K562 (cell line): ENCODE measurements at regions not wholly inside any gene's neighbourhood (a gene's known extent, or its start where the extent isn't known, plus 50 kb on each side); places are given as distances from the start of the nearest gene placed in this dataset.

Source experiments
- ATAC-seq: fragments of 200-7000 bp; cut with Tn5 transposase; 3 replicates; pipeline ENCODE4 v1.9.1; 2020; ENCODE audit warnings: moderate library complexity
- BruUV-seq: library from RNA; stranded (reverse); fragments of 400-500 nt; replicated peaks from 2 replicates; lab custom pipeline; 2021; lab: Mats Ljungman, UMichigan
- CTCF ChIA-PET: fragments of 300-600 bp; formaldehyde crosslinking; extraction: SDS; loops from one replicate; lab custom pipeline; 2021; ENCODE audit warnings: low intra/inter-chr PET ratio; lab: Yijun Ruan, JAX
- POLR2A ChIA-PET: fragments of 300-600, 350-650 bp; sonication (Branson Sonifier 250); formaldehyde crosslinking; extraction: SDS; loops from one replicate; lab custom pipeline; 2021; ENCODE audit warnings: antibody characterized with exemption, inconsistent platforms; lab: Yijun Ruan, JAX
- DNase-seq, 4 experiments: peaks; one replicate each; pipeline versions ENCODE4 v3.0.0 to v3.0.0-alpha.2; 2011 to 2018; ENCODE audit warnings: low spot score in 3 of 4, mixed read lengths in 3 of 4; ENCODE audit errors: extremely low read depth in 1 of 4
- FAIRE-seq: peaks from 2 replicates; lab custom pipeline; 2011; peaks lifted over from hg19 to GRCh38; lab: Jason Lieb, UNC
- H2AFZ ChIP-seq: 2 replicates; pipeline ENCODE4 v1.6.0; 2011; ENCODE audit warnings: low read depth, low read length, control low read depth, inconsistent platforms
- H3K27ac ChIP-seq: fragments of 200-600 bp; 3 replicates; pipeline ENCODE4 v1.8.0; 2011; ENCODE audit warnings: low read depth, mild to moderate bottlenecking, control low read depth, inconsistent platforms, low read length, moderate library complexity, mixed read lengths; ENCODE audit errors: extremely low read depth
- H3K27me3 ChIP-seq, 2 experiments: fragments of 300-600 bp in 1 of 2; 2 replicates in 1 of 2; 3 replicates in 1 of 2; pipeline versions ENCODE4 v1.6.0 to v1.8.0; 2011; ENCODE audit warnings: inconsistent platforms in 2 of 2, low read length in 2 of 2, mild to moderate bottlenecking in 1 of 2, mixed read lengths in 1 of 2, moderate library complexity in 1 of 2; ENCODE audit not compliant: control insufficient read depth in 2 of 2, insufficient read depth in 2 of 2
- H3K36me3 ChIP-seq: fragments of 300-600 bp; 3 replicates; pipeline ENCODE4 v1.8.0; 2011; ENCODE audit warnings: mild to moderate bottlenecking, low read length, inconsistent platforms; ENCODE audit not compliant: control insufficient read depth, insufficient read depth
- H3K4me1 ChIP-seq, 2 experiments: fragments of 200-600 bp in 1 of 2; replicated peaks in 1 of 2; 2 replicates in 1 of 2; 3 replicates in 1 of 2; pipeline versions ENCODE4 v1.5.1 to v1.8.0; 2011; ENCODE audit warnings: inconsistent platforms in 2 of 2, low read length in 2 of 2, mild to moderate bottlenecking in 1 of 2, mixed read lengths in 1 of 2, moderate library complexity in 1 of 2; ENCODE audit not compliant: control insufficient read depth in 2 of 2, insufficient read depth in 2 of 2
- H3K4me2 ChIP-seq: 2 replicates; pipeline ENCODE4 v1.6.1; 2011; ENCODE audit warnings: low read length, control low read depth, inconsistent platforms, mixed read lengths; ENCODE audit not compliant: insufficient read depth
- H3K4me3 ChIP-seq: fragments of 200-600 bp; sonication (generic), shearing (Covaris generic); 2 replicates; pipeline ENCODE4 v1.5.1; 2016; ENCODE audit warnings: control low read depth, inconsistent platforms
- H3K79me2 ChIP-seq: fragments of 200-600 bp; 3 replicates; pipeline ENCODE4 v1.8.0; 2011; ENCODE audit warnings: low read length, inconsistent platforms; ENCODE audit not compliant: control insufficient read depth, insufficient read depth
- H3K9ac ChIP-seq, 2 experiments: 2 replicates each; pipeline versions ENCODE4 v1.6.0 to v1.6.1; 2011; ENCODE audit warnings: low read depth in 2 of 2, low read length in 2 of 2, control low read depth in 1 of 2, inconsistent platforms in 1 of 2, mild to moderate bottlenecking in 1 of 2, mixed read lengths in 1 of 2; ENCODE audit not compliant: insufficient read depth in 1 of 2
- H3K9me1 ChIP-seq: one replicate; pipeline ENCODE4 v1.6.0; 2011; ENCODE audit warnings: inconsistent platforms, mild to moderate bottlenecking, low read length, moderate library complexity; ENCODE audit not compliant: control insufficient read depth, insufficient read depth
- H3K9me3 ChIP-seq: replicated peaks from 2 replicates; pipeline ENCODE4 v1.5.1; 2011; ENCODE audit warnings: low read depth, low read length, inconsistent platforms; ENCODE audit not compliant: control insufficient read depth, insufficient read depth
- H4K20me1 ChIP-seq: replicated peaks from 2 replicates; pipeline ENCODE4 v1.6.1; 2011; ENCODE audit warnings: low read length, inconsistent platforms, mixed read lengths; ENCODE audit not compliant: control insufficient read depth, insufficient read depth
- DDX20 ChIP-seq: fragments of 450-650 bp; IDR thresholded peaks from 2 replicates; pipeline ENCODE4 v1.6.1; 2016; ENCODE audit warnings: missing genetic modification characterization, low read depth, mild to moderate bottlenecking, missing compliant biosample characterization, moderate library complexity
- FOXM1 ChIP-seq, 2 experiments: fragments of 450-650 bp in 1 of 2; sonication (generic) in 1 of 2; formaldehyde crosslinking in 1 of 2; IDR thresholded peaks; 2 replicates each; pipeline versions ENCODE4 v1.6.1 to v1.9.0; 2017 to 2022; ENCODE audit warnings: low read depth in 2 of 2, mild to moderate bottlenecking in 2 of 2, missing genetic modification reagents in 1 of 2, moderate library complexity in 1 of 2
- HDGF ChIP-seq: fragments of 450-650 bp; IDR thresholded peaks from 2 replicates; pipeline ENCODE4 v1.6.1; 2016
- NELFE ChIP-seq: IDR thresholded peaks from 2 replicates; pipeline ENCODE4 v1.6.1; 2011; ENCODE audit warnings: mild to moderate bottlenecking; ENCODE audit not compliant: insufficient read depth, insufficient read length
- NFRKB ChIP-seq: fragments of 450-650 bp; IDR thresholded peaks from 2 replicates; pipeline ENCODE4 v1.6.1; 2016; ENCODE audit warnings: low read depth
- NFYB ChIP-seq: IDR thresholded peaks from 2 replicates; pipeline ENCODE4 v1.6.1; 2011; ENCODE audit warnings: mild to moderate bottlenecking, moderate library complexity; ENCODE audit not compliant: insufficient read length; ENCODE audit errors: extremely low read depth
- PHTF2 ChIP-seq: fragments of 250-450 bp; sonication (Bioruptor Pico); IDR thresholded peaks from 2 replicates; pipeline ENCODE4 v1.5.0; 2021; ENCODE audit warnings: mild to moderate bottlenecking
- POLR2AphosphoS5 ChIP-seq: IDR thresholded peaks from 2 replicates; pipeline ENCODE4 v1.6.1; 2011; ENCODE audit warnings: mild to moderate bottlenecking, low read depth, low read length, moderate library complexity; ENCODE audit not compliant: control insufficient read depth, insufficient read depth
- POLR3A ChIP-seq: IDR thresholded peaks from 2 replicates; pipeline ENCODE4 v1.6.1; 2011; ENCODE audit warnings: borderline replicate concordance, mild to moderate bottlenecking, moderate library complexity; ENCODE audit not compliant: insufficient read length, insufficient read depth; ENCODE audit errors: extremely low read depth
- SRF ChIP-seq, 2 experiments: fragments of 250-450, 450-650 bp in 1 of 2; sonication (Bioruptor Pico) in 1 of 2; sonication (generic) in 1 of 2; formaldehyde crosslinking; IDR thresholded peaks; 2 replicates each; pipeline versions ENCODE4 v1.5.0 to v1.5.1; 2020 to 2022; ENCODE audit warnings: mild to moderate bottlenecking in 1 of 2, missing genetic modification reagents in 1 of 2
- TAF1 ChIP-seq: IDR thresholded peaks from 2 replicates; pipeline ENCODE4 v1.6.1; 2011; ENCODE audit warnings: mild to moderate bottlenecking, low read length, moderate library complexity; ENCODE audit not compliant: insufficient read depth, control insufficient read depth, severe bottlenecking; ENCODE audit errors: extremely low read depth
- ZC3H4 ChIP-seq: sonication (generic); formaldehyde crosslinking; IDR thresholded peaks from 2 replicates; pipeline ENCODE4 v1.9.0; 2021; ENCODE audit warnings: missing genetic modification reagents, borderline replicate concordance
- ZNF140 ChIP-seq: fragments of 250-450 bp; sonication (Bioruptor Pico); IDR thresholded peaks from 2 replicates; pipeline ENCODE4 v1.8.0; 2021; ENCODE audit warnings: moderate library complexity, mild to moderate bottlenecking, inconsistent platforms
- WGBS: fragments of 100-300 bp; shearing (Covaris generic); methylation state at CpG from one replicate; pipeline ENCODE4 v1.1.6; 2016; ENCODE audit warnings: low coverage, mixed read lengths; ENCODE audit not compliant: insufficient coverage; ENCODE audit errors: missing lambda C conversion rate; 5-methylcytosine and 5-hydroxymethylcytosine counted together
- in situ Hi-C: fragments of 300-500 bp; cut with MboI; formaldehyde crosslinking; loops from 4 replicates; pipeline ENCODE4 v1.15.0; 2018; ENCODE audit warnings: inconsistent platforms, mixed read lengths
- intact Hi-C: fragments of 100-400 bp; cut with micrococcal nuclease; formaldehyde crosslinking; loops from 2 replicates; pipeline ENCODE4 v1.14.2; 2022
- TF ChIP-seq, protein P1 (sequence below): sonication (generic); formaldehyde crosslinking; IDR thresholded peaks from 2 replicates; pipeline ENCODE4 v1.8.1; 2022; ENCODE audit warnings: missing genetic modification reagents
- TF ChIP-seq, protein P2 (sequence below): sonication (generic); formaldehyde crosslinking; IDR thresholded peaks from 2 replicates; pipeline ENCODE4 v1.8.0; 2022; ENCODE audit warnings: mild to moderate bottlenecking, missing genetic modification reagents

DNA sequence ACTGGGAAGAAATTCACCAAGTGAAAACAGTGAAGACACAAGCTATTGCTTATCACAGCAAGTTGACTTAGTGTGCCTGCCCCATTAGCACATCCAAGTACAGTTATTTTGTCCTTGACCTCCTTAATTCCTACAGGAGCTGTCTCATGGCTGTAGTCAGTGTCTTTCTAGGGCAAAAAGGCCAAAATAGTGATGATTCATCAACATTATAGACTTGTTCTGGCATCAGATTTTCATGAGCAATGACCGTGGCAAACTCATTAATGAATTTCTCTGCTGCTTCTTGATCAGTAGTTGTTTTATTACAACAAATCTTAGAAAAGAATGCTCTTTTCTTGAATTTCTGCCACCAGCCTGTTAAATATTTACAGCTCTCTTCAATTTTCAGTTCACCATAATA lies 1169.3 kb upstream of the DDX18 start:
- Histone ChIP-seq H3K27ac (no peak overlapping the region), H3K4me1 (no peaks in the 10 kb centered on the region), H3K36me3 (no peaks in the 10 kb centered on the region), H3K79me2 (no peaks in the 10 kb centered on the region), H3K9me3 (no peaks in the 10 kb centered on the region; the same call in none of the 2 replicates), H3K4me3 (no peak overlapping the region), H3K9me1 (no peaks in the 10 kb centered on the region), H3K27me3 (no peaks in the 10 kb centered on the region), H2AFZ (no peak overlapping the region), H3K4me2 (no peak overlapping the region), H3K9ac (no peak overlapping the region)
- in situ Hi-C loops (no loop called here), intact Hi-C loops (no loop called here)
- ATAC-seq (no peak), DNase-seq (no peak), FAIRE-seq (no peak)
- ChIA-PET CTCF (no interaction called here), POLR2A (interaction anchor here (0.6 kb wide), 1 partner anchor 13 kb away, joined by 3 read pairs; no protein-coding TSS in a partner anchor)
- no TSS peak for BruUV-seq
- WGBS, result 0% methylated on average over 1 of the region's 1 CpG
- TF ChIP-seq PHTF2 (CRISPR knock-in tag) (no peak), NFYB (no peak), HDGF (no peak), POLR3A (no peak), NELFE (no peak), NFRKB (no peak)
- TF ChIP-seq, all 486 proteins: peak for 0
- no peaks in the 10 kb centered on the region for H4K20me1 ChIP-seq

DNA sequence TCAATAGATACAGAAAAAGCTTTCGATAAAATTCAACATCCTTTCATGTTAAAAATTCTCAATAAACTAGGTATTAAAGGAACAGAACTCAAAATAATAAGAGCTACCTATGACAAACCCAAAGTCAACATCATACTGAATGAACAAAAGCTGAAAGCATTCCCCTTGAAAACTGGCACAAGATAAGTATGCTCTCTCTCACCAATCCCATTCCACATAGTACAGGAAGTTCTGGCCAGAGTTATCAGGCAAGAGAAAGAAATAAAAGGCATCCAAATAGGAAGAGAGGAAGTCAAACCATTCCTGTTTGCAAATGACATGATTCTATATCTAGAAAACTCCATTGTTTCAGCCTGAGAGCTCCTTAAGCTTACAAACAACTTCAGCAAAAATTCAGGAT lies 1145.8 kb upstream of the DDX18 start:
- no peaks in the 10 kb centered on the region for H3K4me1 ChIP-seq
- no peak overlapping the region for H3K9ac ChIP-seq
- H3K27ac ChIP-seq, result no peak overlapping the region
- H2AFZ ChIP-seq, result no peak overlapping the region
- H3K9me1 ChIP-seq, result no peaks in the 10 kb centered on the region
- no peaks in the 10 kb centered on the region for H3K36me3 ChIP-seq
- BruUV-seq, result no TSS peak
- DNase-seq (no peak), FAIRE-seq (no peak), ATAC-seq (no peak)
- ChIA-PET POLR2A (no interaction called here), CTCF (no interaction called here)
- in situ Hi-C loops, result no loop called here
- H3K27me3 ChIP-seq, result no peaks in the 10 kb centered on the region
- no peak overlapping the region for H3K4me3 ChIP-seq
- intact Hi-C loops, result no loop called here
- no peak overlapping the region for H3K4me2 ChIP-seq
- 0% methylated on average over 1 of the region's 1 CpG for WGBS
- no peaks in the 10 kb centered on the region for H4K20me1 ChIP-seq
- H3K79me2 ChIP-seq, result no peaks in the 10 kb centered on the region
- H3K9me3 ChIP-seq, result no peaks in the 10 kb centered on the region
- TF ChIP-seq ZC3H4 (CRISPR knock-in tag), result no peak
- TF ChIP-seq DDX20 (tag), result no peak
- TF ChIP-seq ZNF140 (CRISPR knock-in tag), result no peak
- TF ChIP-seq FOXM1 (IDR thresholded peaks at IDR 0.05; ENCODE audit: low read depth), result no peak
- no peak for TF ChIP-seq FOXM1 (CRISPR knock-in tag; IDR thresholded peaks at IDR 0.05; ENCODE audit: low read depth)
- no peak for TF ChIP-seq TAF1
- TF ChIP-seq, protein P1, sequence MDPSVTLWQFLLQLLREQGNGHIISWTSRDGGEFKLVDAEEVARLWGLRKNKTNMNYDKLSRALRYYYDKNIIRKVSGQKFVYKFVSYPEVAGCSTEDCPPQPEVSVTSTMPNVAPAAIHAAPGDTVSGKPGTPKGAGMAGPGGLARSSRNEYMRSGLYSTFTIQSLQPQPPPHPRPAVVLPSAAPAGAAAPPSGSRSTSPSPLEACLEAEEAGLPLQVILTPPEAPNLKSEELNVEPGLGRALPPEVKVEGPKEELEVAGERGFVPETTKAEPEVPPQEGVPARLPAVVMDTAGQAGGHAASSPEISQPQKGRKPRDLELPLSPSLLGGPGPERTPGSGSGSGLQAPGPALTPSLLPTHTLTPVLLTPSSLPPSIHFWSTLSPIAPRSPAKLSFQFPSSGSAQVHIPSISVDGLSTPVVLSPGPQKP (CRISPR knock-in tag), result no peak
- no peak for TF ChIP-seq SRF (CRISPR knock-in tag; IDR thresholded peaks at IDR 0.05)
- TF ChIP-seq, protein P2, sequence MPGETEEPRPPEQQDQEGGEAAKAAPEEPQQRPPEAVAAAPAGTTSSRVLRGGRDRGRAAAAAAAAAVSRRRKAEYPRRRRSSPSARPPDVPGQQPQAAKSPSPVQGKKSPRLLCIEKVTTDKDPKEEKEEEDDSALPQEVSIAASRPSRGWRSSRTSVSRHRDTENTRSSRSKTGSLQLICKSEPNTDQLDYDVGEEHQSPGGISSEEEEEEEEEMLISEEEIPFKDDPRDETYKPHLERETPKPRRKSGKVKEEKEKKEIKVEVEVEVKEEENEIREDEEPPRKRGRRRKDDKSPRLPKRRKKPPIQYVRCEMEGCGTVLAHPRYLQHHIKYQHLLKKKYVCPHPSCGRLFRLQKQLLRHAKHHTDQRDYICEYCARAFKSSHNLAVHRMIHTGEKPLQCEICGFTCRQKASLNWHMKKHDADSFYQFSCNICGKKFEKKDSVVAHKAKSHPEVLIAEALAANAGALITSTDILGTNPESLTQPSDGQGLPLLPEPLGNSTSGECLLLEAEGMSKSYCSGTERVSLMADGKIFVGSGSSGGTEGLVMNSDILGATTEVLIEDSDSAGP (CRISPR knock-in tag), result no peak
- TF ChIP-seq POLR2AphosphoS5, result no peak
